HCT116 (cell line): ENCODE measurements at regions not wholly inside any gene's neighbourhood (a gene's known extent, or its start where the extent isn't known, plus 50 kb on each side); places are given as distances from the start of the nearest gene placed in this dataset.

Source experiments
- ATAC-seq: fragments of 200-7000 bp; cut with Tn5 transposase; 2 replicates; pipeline ENCODE4 v1.9.1; 2020; ENCODE audit warnings: mild to moderate bottlenecking, moderate library complexity
- BruUV-seq: library from RNA; stranded (reverse); fragments of 400-500 nt; replicated peaks from 2 replicates; lab custom pipeline; 2021; lab: Mats Ljungman, UMichigan
- CTCF ChIA-PET: fragments of 300-600 bp; sonication (Branson Sonifier 250); formaldehyde crosslinking; loops from one replicate; lab custom pipeline; 2021; ENCODE audit warnings: antibody characterized with exemption; lab: Charles Lee
- POLR2A ChIA-PET: fragments of 300-600, 350-600 bp; sonication (Branson Sonifier 250); formaldehyde crosslinking; loops from one replicate; lab custom pipeline; 2021; ENCODE audit warnings: antibody characterized with exemption; lab: Charles Lee
- RAD21 ChIA-PET, 2 experiments: fragments of 300-600 bp; sonication (Branson Sonifier 250); formaldehyde crosslinking; loops; one replicate each; lab custom pipeline; 2023; ENCODE audit warnings: low total read pairs in 2 of 2; ENCODE audit not compliant: uncharacterized antibody in 2 of 2, unreplicated experiment in 2 of 2, low non-redundant PET in 1 of 2; lab: Charles Lee
- DNase-seq: peaks from one replicate; pipeline ENCODE4 v3.0.0-alpha.2; 2010; ENCODE audit warnings: low read depth, low spot score
- H2AFZ ChIP-seq: fragments of 200-600 bp; shearing (Covaris generic), sonication (generic); 2 replicates; pipeline ENCODE4 v1.6.1; 2017; ENCODE audit warnings: low read depth, mixed run types, mixed read lengths, antibody characterized with exemption, low read length; ENCODE audit not compliant: poor library complexity, severe bottlenecking
- H3K27ac ChIP-seq: 2 replicates; pipeline ENCODE4 v1.5.1; 2012; ENCODE audit warnings: low read depth, low read length
- H3K27me3 ChIP-seq: fragments of 200-600 bp; sonication (generic); 2 replicates; pipeline ENCODE4 v1.6.1; 2016; ENCODE audit warnings: mixed run types, low read length, mixed read lengths; ENCODE audit not compliant: insufficient read depth
- H3K36me3 ChIP-seq, 2 experiments: fragments of 200-500 bp in 1 of 2; fragments of 200-600 bp in 1 of 2; sonication (Bioruptor generic) in 1 of 2; sonication (generic) in 1 of 2; 2 replicates each; pipeline versions ENCODE4 v1.5.1 to v1.6.1; 2014 to 2016; ENCODE audit warnings: low read length in 2 of 2, inconsistent platforms in 1 of 2, mixed read lengths in 1 of 2, mixed run types in 1 of 2; ENCODE audit not compliant: insufficient read depth in 2 of 2, control insufficient read depth in 1 of 2
- H3K4me1 ChIP-seq, 2 experiments: fragments of 200-600 bp in 1 of 2; sonication (generic) in 1 of 2; 2 replicates each; pipeline versions ENCODE4 v1.5.1 to v1.6.1; 2012 to 2017; ENCODE audit warnings: low read length in 2 of 2, inconsistent platforms in 1 of 2, mild to moderate bottlenecking in 1 of 2, mixed read lengths in 1 of 2, mixed run types in 1 of 2, moderate library complexity in 1 of 2; ENCODE audit not compliant: insufficient read depth in 2 of 2, control insufficient read depth in 1 of 2
- H3K4me2 ChIP-seq: fragments of 200-600 bp; sonication (generic); 2 replicates; pipeline ENCODE4 v1.6.1; 2017; ENCODE audit warnings: mixed run types, low read length, mixed read lengths
- H3K4me3 ChIP-seq, 2 experiments: fragments of 200-600 bp in 1 of 2; sonication (generic) in 1 of 2; replicated peaks in 1 of 2; 2 replicates each; pipeline ENCODE4 v1.5.1; 2011 to 2016; ENCODE audit warnings: low read length in 2 of 2, control low read depth in 1 of 2, low read depth in 1 of 2, mild to moderate bottlenecking in 1 of 2, mixed read lengths in 1 of 2, mixed run types in 1 of 2
- H3K79me2 ChIP-seq: fragments of 200-600 bp; sonication (generic); 2 replicates; pipeline ENCODE4 v1.6.1; 2017; ENCODE audit warnings: mild to moderate bottlenecking, mixed run types, low read length, moderate library complexity, mixed read lengths; ENCODE audit not compliant: insufficient read depth
- H3K9ac ChIP-seq: fragments of 200-600 bp; sonication (generic); 2 replicates; pipeline ENCODE4 v1.6.1; 2016; ENCODE audit warnings: low read length, mixed read lengths
- H3K9me2 ChIP-seq: fragments of 200-600 bp; sonication (generic), shearing (Covaris generic); 2 replicates; pipeline ENCODE4 v1.6.1; 2017; ENCODE audit warnings: mixed run types, mild to moderate bottlenecking, moderate library complexity; ENCODE audit not compliant: insufficient read depth
- H3K9me3 ChIP-seq, 2 experiments: fragments of 200-500 bp in 1 of 2; fragments of 200-600 bp in 1 of 2; sonication (Bioruptor generic) in 1 of 2; sonication (generic) in 1 of 2; 2 replicates each; pipeline ENCODE4 v1.6.1; 2014 to 2017; ENCODE audit warnings: low read length in 2 of 2, mixed read lengths in 2 of 2, inconsistent platforms in 1 of 2, low read depth in 1 of 2, mild to moderate bottlenecking in 1 of 2, mixed run types in 1 of 2, moderate library complexity in 1 of 2; ENCODE audit not compliant: control insufficient read depth in 1 of 2, insufficient read depth in 1 of 2
- H4K20me1 ChIP-seq: fragments of 200-600 bp; sonication (generic), shearing (Covaris generic); 2 replicates; pipeline ENCODE4 v1.6.1; 2017; ENCODE audit warnings: mixed run types, mild to moderate bottlenecking, moderate library complexity; ENCODE audit not compliant: insufficient read depth
- EGR1 ChIP-seq: IDR thresholded peaks from 2 replicates; pipeline ENCODE4 v1.6.1; 2012; ENCODE audit warnings: low read depth
- ELF1 ChIP-seq: IDR thresholded peaks from 2 replicates; pipeline ENCODE4 v1.6.1; 2012; ENCODE audit warnings: low read depth, borderline replicate concordance
- EZH2phosphoT487 ChIP-seq: fragments of 200-600 bp; IDR thresholded peaks from 2 replicates; pipeline ENCODE4 v1.6.1; 2018; ENCODE audit warnings: antibody characterized with exemption, borderline replicate concordance
- FOSL1 ChIP-seq: IDR thresholded peaks from 2 replicates; pipeline ENCODE4 v1.6.1; 2012; ENCODE audit warnings: low read depth
- MAX ChIP-seq: IDR thresholded peaks from 2 replicates; pipeline ENCODE4 v1.6.1; 2012
- POLR2A ChIP-seq: IDR thresholded peaks from 2 replicates; pipeline ENCODE4 v1.7.0; 2011; ENCODE audit warnings: borderline replicate concordance; ENCODE audit not compliant: insufficient read depth, insufficient read length; ENCODE audit errors: extremely low read depth
- POLR2AphosphoS5 ChIP-seq: IDR thresholded peaks from 2 replicates; pipeline ENCODE4 v1.6.1; 2011; ENCODE audit warnings: mild to moderate bottlenecking, low read depth, low read length, moderate library complexity
- RAD21 ChIP-seq: IDR thresholded peaks from 2 replicates; pipeline ENCODE4 v1.6.1; 2012; ENCODE audit warnings: low read depth, mild to moderate bottlenecking
- REST ChIP-seq: IDR thresholded peaks from 2 replicates; pipeline ENCODE4 v1.6.1; 2012; ENCODE audit warnings: low read depth
- SIN3A ChIP-seq: IDR thresholded peaks from 2 replicates; pipeline ENCODE4 v1.6.1; 2012; ENCODE audit warnings: low read depth
- YY1 ChIP-seq: IDR thresholded peaks from 2 replicates; pipeline ENCODE4 v1.6.1; 2011; ENCODE audit warnings: low read length, low read depth, moderate library complexity, mild to moderate bottlenecking; ENCODE audit not compliant: insufficient replicate concordance; ENCODE audit errors: extremely low read depth
- ZNF274 ChIP-seq: fragments of 200-500 bp; sonication (Bioruptor generic); IDR thresholded peaks from 2 replicates; pipeline ENCODE4 v1.6.1; 2014; ENCODE audit warnings: mild to moderate bottlenecking, low read depth, low read length, inconsistent platforms
- intact Hi-C: fragments of 100-400 bp; cut with micrococcal nuclease; formaldehyde crosslinking; loops from 2 replicates; pipeline ENCODE4 v1.10.0; 2022
- TF ChIP-seq, protein P1 (sequence below): IDR thresholded peaks from 2 replicates; pipeline ENCODE4 v1.6.1; 2012

GRCh38 chr20:54278262-54278661 lies 70.4 kb downstream of the PFDN4 start:
- POLR2A ChIA-PET = no interaction called here
- Histone ChIP-seq H3K4me2 (no peak overlapping the region), H3K4me1 (no peaks in the 10 kb centered on the region)
- no peak for TF ChIP-seq POLR2A
- TF ChIP-seq EZH2phosphoT487 = no peak
- TF ChIP-seq ELF1 = no peak
- TF ChIP-seq EGR1 = no peak
- TF ChIP-seq FOSL1 = no peak
- TF ChIP-seq ZNF274 = no peak
- TF ChIP-seq, all 23 proteins: peak for 0
- Histone ChIP-seq H3K9me3 (no peaks in the 10 kb centered on the region), H3K27ac (no peak overlapping the region), H3K36me3 (no peaks in the 10 kb centered on the region), H3K27me3 (no peaks in the 10 kb centered on the region), H4K20me1 (no peaks in the 10 kb centered on the region), H3K9ac (no peak overlapping the region), H3K79me2 (no peaks in the 10 kb centered on the region), H3K4me3 (no peak overlapping the region), H2AFZ (no peak overlapping the region), H3K9me2 (no peaks in the 10 kb centered on the region)
- DNase-seq = no peak
- no TSS peak for BruUV-seq
- ATAC-seq = no peak
- CTCF ChIA-PET = no interaction called here
- intact Hi-C loops = no loop called here
- RAD21 ChIA-PET = no interaction called here

- ChIA-PET CTCF (no interaction called here), POLR2A (no interaction called here), RAD21 (no interaction called here)
- DNase-seq (no peak), ATAC-seq (no peak)
- no peak overlapping the region for H3K4me2 ChIP-seq
- H3K27ac ChIP-seq = no peak overlapping the region
- H3K9me2 ChIP-seq = no peaks in the 10 kb centered on the region
- H3K79me2 ChIP-seq = no peaks in the 10 kb centered on the region
- H3K9me3 ChIP-seq = no peaks in the 10 kb centered on the region
- no peaks in the 10 kb centered on the region for H3K27me3 ChIP-seq
- TF ChIP-seq REST (no peak), MAX (no peak), ELF1 (no peak), YY1 (no peak), SIN3A (no peak), EGR1 (no peak), FOSL1 (no peak), POLR2AphosphoS5 (no peak), RAD21 (no peak)
- TF ChIP-seq, protein P1, sequence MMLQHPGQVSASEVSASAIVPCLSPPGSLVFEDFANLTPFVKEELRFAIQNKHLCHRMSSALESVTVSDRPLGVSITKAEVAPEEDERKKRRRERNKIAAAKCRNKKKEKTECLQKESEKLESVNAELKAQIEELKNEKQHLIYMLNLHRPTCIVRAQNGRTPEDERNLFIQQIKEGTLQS = no peak
- H2AFZ ChIP-seq = no peak overlapping the region
- H4K20me1 ChIP-seq = no peaks in the 10 kb centered on the region
- no peak overlapping the region for H3K9ac ChIP-seq
- H3K4me3 ChIP-seq = no peak overlapping the region
- H3K4me1 ChIP-seq = peaks cover 0 to 11% of the 10 kb centered on the region in 2 experiments; a peak in 2 of 4 replicates
- no TSS peak for BruUV-seq
- H3K36me3 ChIP-seq = no peaks in the 10 kb centered on the region
- intact Hi-C loops = no loop called here
Observed at GRCh38 chr20:54282625-54283024, 74.7 kb downstream of the PFDN4 start.
